ENCODE measurements at regions not wholly inside any gene's neighbourhood (a gene's known extent, or its start where the extent isn't known, plus 50 kb on each side); places are given as distances from the start of the nearest gene placed in this dataset.
"Not testable (repeated sequence)": the region's sequence is repeated elsewhere in the genome, so short reads cannot be mapped to it uniquely, and the experiment has no call there.

- DNase-seq = no peak
Measured at GRCh38 chr3:24545887-24546286, 51.2 kb upstream of the THRB start.

- no peak for DNase-seq
Measured at GRCh38 chr3:24548278-24548677, 53.6 kb upstream of the THRB start.

GRCh38 chr3:24550588-24550987, 55.9 kb upstream of the THRB start:
- DNase-seq = no peak

- DNase-seq = no peak
Measured at GRCh38 chr3:24551626-24552025, 57.0 kb upstream of the THRB start.

- DNase-seq = no peak
Measured at GRCh38 chr3:24562895-24563294, 68.2 kb upstream of the THRB start.

GRCh38 chr3:24565053-24565452, 70.4 kb upstream of the THRB start:
- no peak for DNase-seq

- no peak for DNase-seq
Measured at GRCh38 chr3:24565656-24566055, 71.0 kb upstream of the THRB start.

- no peak for DNase-seq
Measured at GRCh38 chr3:24566927-24567326, 72.3 kb upstream of the THRB start.

- not testable (repeated sequence) for DNase-seq
Measured at GRCh38 chr3:24572409-24572808, 77.8 kb upstream of the THRB start.

GRCh38 chr3:24573576-24573975, 78.9 kb upstream of the THRB start:
- DNase-seq = no peak

GRCh38 chr3:24578324-24578723, 83.7 kb upstream of the THRB start:
- no peak for DNase-seq

GRCh38 chr3:24578951-24579421, 84.3 kb upstream of the THRB start:
- DNase-seq = no peak

- DNase-seq = no peak
Measured at GRCh38 chr3:24582431-24583403, 88.1 kb upstream of the THRB start.

- no peak for DNase-seq
Measured at GRCh38 chr3:24586920-24587319, 92.3 kb upstream of the THRB start.

- no peak for DNase-seq
Measured at GRCh38 chr3:24588629-24589512, 94.2 kb upstream of the THRB start.

- DNase-seq = no peak
Measured at GRCh38 chr3:24589513-24589851, 94.8 kb upstream of the THRB start.

- DNase-seq = no peak
Measured at GRCh38 chr3:24589931-24590880, 95.6 kb upstream of the THRB start.

- DNase-seq = no peak
Measured at GRCh38 chr3:24591191-24591590, 96.5 kb upstream of the THRB start.

- DNase-seq = no peak
Measured at GRCh38 chr3:24591661-24592555, 97.3 kb upstream of the THRB start.

GRCh38 chr3:24594161-24594560, 99.5 kb upstream of the THRB start:
- no peak for DNase-seq

- DNase-seq = no peak
Measured at GRCh38 chr3:24595796-24596195, 101.1 kb upstream of the THRB start.

All from CD4-positive, alpha-beta T cell treated with Interleukin-1 beta for 1 hour (primary cell).